A673 (cell line): ENCODE measurements at regions not wholly inside any gene's neighbourhood (a gene's known extent, or its start where the extent isn't known, plus 50 kb on each side); places are given as distances from the start of the nearest gene placed in this dataset.

ENCODE experiments used
- BruUV-seq: library from RNA; stranded (reverse); fragments of 400-500 nt; replicated peaks from 2 replicates; lab custom pipeline; 2021; lab: Mats Ljungman, UMichigan
- CTCF ChIA-PET: fragments of 300-600 bp; sonication (Branson Sonifier 250); formaldehyde crosslinking; loops from one replicate; lab custom pipeline; 2022; ENCODE audit warnings: antibody characterized with exemption; lab: Charles Lee
- POLR2A ChIA-PET: fragments of 300-600 bp; sonication (Branson Sonifier 250); formaldehyde crosslinking; loops from one replicate; lab custom pipeline; 2022; ENCODE audit warnings: antibody characterized with exemption; ENCODE audit not compliant: low non-redundant PET; lab: Charles Lee
- DNase-seq: peaks from one replicate; pipeline ENCODE4 v3.0.0-alpha.2; 2015; ENCODE audit warnings: low spot score
- H3K27ac ChIP-seq: fragments of 200-600 bp; sonication (generic); 2 replicates; pipeline ENCODE4 v1.5.1; 2016; ENCODE audit warnings: mixed run types, low read depth, mild to moderate bottlenecking, mixed read lengths, antibody characterized with exemption, low read length; ENCODE audit not compliant: poor library complexity, severe bottlenecking
- H3K27me3 ChIP-seq: fragments of 200-600 bp; sonication (generic); replicated peaks from 2 replicates; pipeline ENCODE4 v1.6.1; 2017; ENCODE audit warnings: mixed run types, low read depth, mild to moderate bottlenecking, mixed read lengths, antibody characterized with exemption, low read length; ENCODE audit not compliant: insufficient read depth, poor library complexity
- H3K36me3 ChIP-seq: fragments of 200-600 bp; sonication (generic); 2 replicates; pipeline ENCODE4 v1.6.1; 2016; ENCODE audit warnings: mixed run types, mild to moderate bottlenecking, mixed read lengths, antibody characterized with exemption, low read length; ENCODE audit not compliant: insufficient read depth, poor library complexity, severe bottlenecking
- H3K4me1 ChIP-seq: fragments of 200-600 bp; sonication (generic); 2 replicates; pipeline ENCODE4 v1.6.1; 2017; ENCODE audit warnings: mixed run types, mild to moderate bottlenecking, mixed read lengths, antibody characterized with exemption, low read length; ENCODE audit not compliant: insufficient read depth, poor library complexity, severe bottlenecking
- H3K4me3 ChIP-seq: fragments of 200-600 bp; sonication (generic); 2 replicates; pipeline ENCODE4 v1.5.1; 2016; ENCODE audit warnings: low read depth, mixed run types, mild to moderate bottlenecking, mixed read lengths, low read length; ENCODE audit not compliant: poor library complexity, severe bottlenecking
- H3K9me3 ChIP-seq: fragments of 200-600 bp; sonication (generic); 2 replicates; pipeline ENCODE4 v1.6.1; 2016; ENCODE audit warnings: mixed run types, low read depth, mild to moderate bottlenecking, mixed read lengths, antibody characterized with exemption, low read length; ENCODE audit not compliant: poor library complexity, severe bottlenecking
- CTCF ChIP-seq: fragments of 300-800, 200-600 bp; sonication (generic); conservative IDR thresholded peaks from 2 replicates; pipeline ENCODE4 v1.5.1; 2017; ENCODE audit warnings: low read depth, mild to moderate bottlenecking, antibody characterized with exemption, low read length, moderate library complexity, mixed read lengths
- EZH2 ChIP-seq: fragments of 200-600 bp; sonication (generic); IDR thresholded peaks from 2 replicates; pipeline ENCODE4 v1.6.1; 2017; ENCODE audit warnings: borderline replicate concordance, low read depth, mild to moderate bottlenecking, mixed read lengths, antibody characterized with exemption, low read length; ENCODE audit not compliant: poor library complexity, severe bottlenecking
- intact Hi-C: fragments of 100-400 bp; cut with micrococcal nuclease; formaldehyde crosslinking; loops from one replicate; pipeline ENCODE4 v1.10.0; 2022; ENCODE audit not compliant: unreplicated experiment

- intact Hi-C loops = no loop called here
- no TSS peak for BruUV-seq
- TF ChIP-seq CTCF = no peak
- no peak for TF ChIP-seq EZH2
- Histone ChIP-seq H3K4me1 (no peaks in the 10 kb centered on the region), H3K4me3 (no peak overlapping the region), H3K27me3 (no peaks in the 10 kb centered on the region), H3K27ac (no peak overlapping the region), H3K9me3 (peaks cover 21% of the 10 kb centered on the region), H3K36me3 (no peaks in the 10 kb centered on the region)
- CTCF ChIA-PET = no interaction called here
- no peak for DNase-seq
- POLR2A ChIA-PET = no interaction called here
Observed at GRCh38 chr3:82637574-82637973, 876.1 kb upstream of the GBE1 start.

- CTCF ChIA-PET = no interaction called here
Observed at GRCh38 chr3:82636177-82636576, 874.7 kb upstream of the GBE1 start.

GRCh38 chr3:82633319-82633718 is 871.9 kb upstream of the GBE1 start:
- intact Hi-C loops = no loop called here
- H3K27me3 ChIP-seq = no peaks in the 10 kb centered on the region
- H3K9me3 ChIP-seq = peaks cover 8% of the 10 kb centered on the region
- ChIA-PET CTCF (no interaction called here), POLR2A (no interaction called here)
- DNase-seq = no peak
- no peak overlapping the region for H3K4me3 ChIP-seq
- H3K36me3 ChIP-seq = no peaks in the 10 kb centered on the region
- BruUV-seq = no TSS peak
- no peaks in the 10 kb centered on the region for H3K4me1 ChIP-seq
- no peak for TF ChIP-seq EZH2
- TF ChIP-seq CTCF = no peak
- H3K27ac ChIP-seq = no peak overlapping the region

More at GRCh38 chr3:82636177-82636576, 874.7 kb upstream of the GBE1 start:
- H3K27me3 ChIP-seq = no peaks in the 10 kb centered on the region
- POLR2A ChIA-PET = no interaction called here
- H3K9me3 ChIP-seq = peaks cover 14% of the 10 kb centered on the region
- no peak for DNase-seq
- BruUV-seq = no TSS peak
- TF ChIP-seq CTCF (no peak), EZH2 (no peak)
- no peak overlapping the region for H3K4me3 ChIP-seq
- no peaks in the 10 kb centered on the region for H3K4me1 ChIP-seq
- H3K27ac ChIP-seq = no peak overlapping the region
- intact Hi-C loops = no loop called here
- no peaks in the 10 kb centered on the region for H3K36me3 ChIP-seq
